GM18511 (cell line): ENCODE measurements at regions not wholly inside any gene's neighbourhood (a gene's known extent, or its start where the extent isn't known, plus 50 kb on each side); places are given as distances from the start of the nearest gene placed in this dataset.
A peak's percentile ranks its signal among the peaks of the same experiment; 100 is the strongest.
"Not testable (repeated sequence)": the region's sequence is repeated elsewhere in the genome, so short reads cannot be mapped to it uniquely, and the experiment has no call there.

Source experiments
- ATAC-seq: cut with Tn5 transposase; IDR thresholded peaks from one replicate; pipeline ENCODE4 v1.9.1; 2021; ENCODE audit warnings: mild to moderate bottlenecking, moderate library complexity; ENCODE audit not compliant: unreplicated experiment

DNA sequence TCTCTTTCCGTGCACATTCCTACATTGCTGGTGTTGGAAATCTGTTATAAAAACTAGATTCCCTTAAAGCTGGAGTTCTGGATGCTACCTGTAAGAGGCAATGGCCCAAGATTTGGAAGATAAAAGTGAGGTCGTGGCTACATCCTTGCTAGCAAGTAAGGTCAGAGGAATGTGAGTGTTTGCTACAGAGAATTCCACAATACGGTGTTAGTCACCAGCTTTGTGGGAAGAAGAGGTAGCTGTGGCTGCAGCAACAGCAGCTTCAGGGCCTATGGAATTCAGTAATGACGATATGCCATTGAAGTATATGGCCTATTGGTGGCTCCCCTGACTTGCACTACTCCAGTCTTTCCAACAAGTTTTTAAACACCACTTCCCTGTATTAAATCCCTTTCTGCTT lies 227.7 kb upstream of the TMEM260 start:
- ATAC-seq = no peak

DNA sequence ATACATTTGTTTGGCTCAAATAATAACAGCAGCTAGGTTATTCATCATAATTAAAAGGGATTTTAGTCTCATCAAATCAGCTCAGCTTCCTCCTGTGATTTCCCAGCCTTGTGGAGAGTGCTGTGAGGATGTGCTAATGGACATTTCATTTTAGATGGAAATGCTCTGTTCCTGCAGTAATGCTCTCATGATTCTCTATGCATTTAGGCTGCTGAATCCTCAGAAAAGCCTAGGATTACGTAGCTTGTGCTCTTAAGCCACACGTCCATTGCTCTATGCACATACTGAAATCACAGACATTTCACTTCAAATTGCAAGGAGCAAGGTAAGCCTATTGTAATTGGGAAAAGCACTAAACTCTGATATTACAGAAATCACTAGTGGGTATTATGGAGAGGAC lies 226.6 kb upstream of the TMEM260 start:
- no peak for ATAC-seq

DNA sequence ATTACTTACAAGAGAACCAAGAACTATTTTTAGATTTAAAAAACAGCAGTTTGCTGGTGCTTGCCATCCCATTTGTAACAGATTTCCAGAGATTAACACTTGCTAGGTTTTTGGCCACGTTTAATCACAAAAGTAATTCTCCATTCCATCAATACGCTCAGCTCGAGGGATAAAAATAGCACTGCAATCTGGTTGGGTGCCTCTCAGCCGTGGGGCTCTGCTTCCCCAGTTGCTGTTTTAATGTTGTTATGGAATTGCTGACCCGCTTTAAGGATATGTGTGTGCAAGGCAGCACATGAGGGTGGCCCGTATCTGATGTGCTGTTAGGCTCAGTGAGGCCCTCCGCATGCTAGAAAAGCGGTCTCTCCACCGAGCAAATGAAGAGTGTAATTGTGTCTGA lies 222.2 kb upstream of the TMEM260 start:
- no peak for ATAC-seq

DNA sequence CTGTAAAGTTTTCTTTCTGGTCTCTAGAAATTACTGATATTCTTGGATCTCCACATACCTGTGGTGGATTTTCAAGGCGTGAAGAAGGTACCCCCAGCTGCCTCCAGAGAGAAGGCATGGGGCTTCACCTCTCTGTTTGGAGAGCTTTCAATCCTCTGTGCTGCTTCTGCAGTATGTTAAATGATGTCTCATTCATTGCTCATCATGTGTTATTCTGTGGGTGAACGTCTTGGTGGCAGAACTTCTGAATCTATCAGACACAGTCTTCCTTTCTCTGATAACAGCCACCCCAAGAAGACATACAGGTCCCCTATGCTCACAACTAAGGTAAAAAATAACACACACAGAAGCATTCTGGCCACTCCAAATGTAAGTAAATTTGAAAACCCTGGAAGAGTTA lies 221.3 kb upstream of the TMEM260 start:
- no peak for ATAC-seq

DNA sequence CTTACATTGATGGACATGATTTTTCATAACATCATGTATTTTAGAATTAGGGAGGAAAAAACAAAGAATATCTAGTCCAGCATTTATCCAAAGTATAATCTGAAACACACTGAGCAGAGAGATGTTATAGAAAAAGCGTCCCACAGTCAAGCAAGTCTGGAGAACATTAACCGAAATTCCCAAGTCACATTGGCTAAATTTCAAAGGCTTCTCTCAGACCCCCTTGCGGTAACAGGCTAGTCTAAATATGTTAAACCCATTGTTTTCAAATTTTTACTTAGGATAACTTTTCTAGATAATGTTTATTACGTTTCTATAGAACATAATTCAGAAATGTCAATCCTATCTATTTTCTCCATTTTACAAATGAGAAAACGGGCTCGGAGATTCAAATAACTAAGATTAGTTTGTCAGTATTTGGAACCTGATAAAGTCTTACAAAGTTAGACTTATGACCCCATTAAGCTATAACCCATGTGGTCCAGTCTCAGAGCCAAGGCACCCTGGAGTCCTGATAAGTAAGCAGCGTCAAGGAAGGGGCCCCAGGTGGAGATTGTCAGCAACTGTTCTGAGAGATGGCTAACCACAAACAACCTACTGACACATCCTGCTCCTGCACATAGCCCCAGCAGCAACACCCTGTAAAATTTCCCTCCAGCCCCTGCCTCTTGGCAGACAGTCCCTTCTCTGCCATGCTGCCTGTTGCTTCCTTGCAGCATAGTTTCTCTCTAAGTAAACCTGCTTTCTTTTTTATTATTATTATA lies 220.6 kb upstream of the TMEM260 start:
- peak; percentile 50 for ATAC-seq

DNA sequence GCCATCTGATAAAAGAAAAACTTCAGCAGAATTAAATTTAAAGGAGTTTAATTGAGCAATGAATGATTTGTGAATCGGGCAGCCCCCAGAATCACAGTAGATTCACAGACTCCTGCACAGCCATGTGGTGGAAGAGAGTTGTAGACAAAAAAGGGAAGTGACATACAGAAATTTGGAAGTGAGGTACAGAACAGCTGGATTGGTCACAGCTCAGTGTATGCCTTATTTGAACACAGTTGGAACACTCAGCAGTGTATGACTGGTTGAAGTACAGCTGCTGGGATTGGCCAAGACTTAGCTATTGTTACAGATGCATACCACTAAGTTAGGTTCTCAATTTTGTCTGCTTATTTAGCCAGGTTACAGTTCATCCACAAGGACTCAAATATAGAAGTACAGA lies 213.9 kb upstream of the TMEM260 start:
- ATAC-seq = not testable (repeated sequence)

DNA sequence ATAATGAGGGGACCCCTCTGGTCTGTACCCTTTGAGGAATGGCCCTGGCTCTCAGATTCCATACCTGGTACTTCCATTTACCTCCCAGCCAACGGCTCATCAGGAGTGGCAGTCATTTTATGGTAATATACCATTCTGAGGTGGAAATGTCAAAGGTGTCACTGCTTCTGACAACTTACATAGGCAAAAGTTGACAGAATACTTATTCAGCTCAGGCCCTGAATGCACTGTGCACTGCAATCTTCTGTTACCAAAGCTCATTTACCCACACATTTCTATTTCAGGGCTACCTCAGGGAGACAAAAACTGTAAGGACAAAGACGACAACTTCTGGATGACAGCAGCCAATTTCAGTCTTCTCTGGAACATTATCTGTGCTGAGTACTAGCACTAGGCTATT lies 212.2 kb upstream of the TMEM260 start:
- no peak for ATAC-seq

DNA sequence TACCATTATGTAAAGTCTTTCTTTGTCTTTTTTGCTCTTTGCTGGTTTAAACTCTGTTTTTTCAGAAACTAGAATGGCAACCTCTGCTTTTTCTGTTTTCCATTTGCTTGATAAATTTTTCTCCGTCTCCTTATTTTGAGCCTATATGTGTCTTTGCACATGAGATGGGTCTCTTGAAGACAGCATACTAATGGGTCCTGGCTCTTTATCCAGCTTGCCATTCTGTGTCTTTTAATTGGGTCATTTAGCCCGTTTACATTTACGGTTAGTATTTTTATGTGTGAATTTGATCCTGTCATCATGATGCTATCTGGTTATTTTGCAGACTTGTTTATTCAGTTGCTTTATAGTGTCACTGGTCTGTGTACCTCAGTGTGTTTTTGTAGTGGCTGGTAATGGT lies 207.9 kb upstream of the TMEM260 start:
- ATAC-seq = no peak

DNA sequence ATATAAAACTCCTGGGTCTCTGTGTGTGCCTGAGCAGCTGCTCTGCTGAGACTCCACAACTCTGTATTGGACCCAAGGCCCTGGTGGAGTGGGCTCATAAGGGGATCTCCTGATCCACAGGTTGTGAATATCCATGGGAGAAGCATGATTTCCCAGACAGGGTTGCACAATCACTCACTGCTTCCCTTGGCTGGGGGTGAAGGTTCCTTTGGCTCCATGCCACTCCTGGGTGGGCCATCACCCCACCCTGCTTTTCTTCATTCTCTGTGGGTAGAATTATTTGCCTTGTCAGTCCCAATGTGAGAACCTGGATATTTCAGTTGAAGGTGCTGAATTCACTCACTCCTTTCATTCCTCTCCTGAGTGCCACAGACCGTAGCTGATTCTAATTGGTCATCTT lies 205.2 kb upstream of the TMEM260 start:
- no peak for ATAC-seq

DNA sequence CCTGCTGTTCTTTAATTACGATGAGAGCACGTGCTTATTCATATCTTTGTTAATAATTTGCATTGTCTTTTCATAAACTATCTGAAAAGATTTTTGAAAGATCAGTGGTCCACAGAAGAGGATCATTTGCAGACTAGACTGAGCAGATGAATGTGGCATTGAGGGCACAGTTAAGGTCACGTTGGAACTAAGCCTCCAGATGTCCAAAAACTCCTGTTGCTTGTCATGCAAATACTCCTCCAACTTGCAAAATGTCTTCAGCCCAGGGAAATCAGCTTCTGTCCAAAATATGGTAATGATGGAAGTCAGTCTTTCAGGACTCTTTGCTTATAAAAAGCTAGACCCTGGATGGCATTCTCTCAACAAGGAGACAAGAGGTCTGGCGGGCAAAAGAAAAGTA lies 201.6 kb upstream of the TMEM260 start:
- ATAC-seq = no peak

DNA sequence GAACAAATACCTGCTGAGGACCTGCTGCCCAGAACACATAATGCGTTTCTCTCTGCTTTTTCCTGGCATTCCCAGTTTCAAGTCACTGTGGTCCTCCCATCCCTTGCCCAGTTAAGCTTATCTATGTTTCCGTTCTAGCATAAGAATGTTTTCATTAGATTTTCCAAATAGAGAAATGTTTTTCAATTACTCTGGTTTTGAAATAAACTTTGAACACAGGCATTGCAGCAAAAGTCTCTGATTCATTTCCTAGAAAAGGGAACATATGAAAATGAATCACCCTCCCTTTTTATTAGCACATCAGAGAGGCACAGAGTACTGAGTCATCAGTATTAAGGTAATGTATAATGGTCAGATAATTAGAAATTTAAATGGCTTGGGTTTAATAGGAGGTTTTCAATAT lies 201.1 kb upstream of the TMEM260 start:
- no peak for ATAC-seq

DNA sequence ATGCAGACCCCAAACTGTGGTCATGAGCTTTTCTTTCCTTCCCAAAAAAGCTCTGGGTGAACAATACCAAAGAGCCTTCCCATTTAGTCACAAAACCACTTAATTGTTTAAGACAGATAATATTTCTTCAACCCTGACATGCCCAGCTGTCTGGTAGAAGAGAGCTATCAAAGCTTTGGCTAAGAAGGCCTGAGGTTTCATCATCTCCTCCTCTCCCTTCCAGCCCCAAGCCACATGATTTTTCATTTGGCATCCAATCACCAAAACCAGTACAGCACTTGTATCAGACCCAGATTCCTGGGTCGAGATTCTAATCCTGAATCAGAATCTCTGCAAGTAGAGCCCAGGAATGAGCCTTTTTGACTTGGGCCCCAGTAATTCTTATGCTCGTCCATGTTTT lies 199.6 kb upstream of the TMEM260 start:
- no peak for ATAC-seq

DNA sequence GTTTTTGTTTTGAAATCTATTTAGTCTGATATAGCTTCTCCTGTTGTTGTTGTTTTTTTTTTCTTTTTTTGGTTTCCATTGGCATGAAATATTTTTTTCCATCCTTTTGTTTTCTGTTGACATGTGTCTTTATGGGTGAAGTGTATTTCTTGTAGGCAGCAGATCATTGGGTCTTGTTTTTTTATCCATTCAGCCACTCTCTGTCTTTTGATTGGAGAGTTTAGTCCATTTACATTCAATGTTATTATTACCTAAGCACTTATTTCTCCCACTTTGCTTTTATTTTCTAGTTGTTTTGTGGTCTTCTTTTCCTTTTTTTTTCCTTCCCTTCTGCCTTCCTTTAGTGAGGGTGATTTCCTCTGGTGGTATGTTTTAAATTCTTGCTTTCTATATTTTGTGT lies 193.6 kb upstream of the TMEM260 start:
- ATAC-seq = no peak

DNA sequence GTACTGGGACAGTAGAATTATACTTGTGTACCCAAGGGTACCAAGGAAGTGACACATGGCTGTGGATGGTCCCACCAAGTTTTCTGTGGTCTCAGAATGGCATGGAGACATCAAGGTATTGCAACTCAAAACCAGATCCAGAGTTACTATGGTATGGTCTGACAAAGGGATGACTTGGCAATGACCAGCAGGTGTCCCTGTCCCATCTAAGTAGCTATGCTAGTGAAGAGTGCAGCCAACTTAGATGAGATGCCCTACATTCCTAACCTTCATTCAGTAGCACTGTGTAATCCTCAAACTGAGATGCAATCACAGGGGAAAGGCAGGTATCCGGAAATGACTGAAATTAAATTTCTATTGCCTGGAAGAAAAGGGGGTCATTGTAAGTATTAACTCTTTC lies 188.7 kb upstream of the TMEM260 start:
- no peak for ATAC-seq

DNA sequence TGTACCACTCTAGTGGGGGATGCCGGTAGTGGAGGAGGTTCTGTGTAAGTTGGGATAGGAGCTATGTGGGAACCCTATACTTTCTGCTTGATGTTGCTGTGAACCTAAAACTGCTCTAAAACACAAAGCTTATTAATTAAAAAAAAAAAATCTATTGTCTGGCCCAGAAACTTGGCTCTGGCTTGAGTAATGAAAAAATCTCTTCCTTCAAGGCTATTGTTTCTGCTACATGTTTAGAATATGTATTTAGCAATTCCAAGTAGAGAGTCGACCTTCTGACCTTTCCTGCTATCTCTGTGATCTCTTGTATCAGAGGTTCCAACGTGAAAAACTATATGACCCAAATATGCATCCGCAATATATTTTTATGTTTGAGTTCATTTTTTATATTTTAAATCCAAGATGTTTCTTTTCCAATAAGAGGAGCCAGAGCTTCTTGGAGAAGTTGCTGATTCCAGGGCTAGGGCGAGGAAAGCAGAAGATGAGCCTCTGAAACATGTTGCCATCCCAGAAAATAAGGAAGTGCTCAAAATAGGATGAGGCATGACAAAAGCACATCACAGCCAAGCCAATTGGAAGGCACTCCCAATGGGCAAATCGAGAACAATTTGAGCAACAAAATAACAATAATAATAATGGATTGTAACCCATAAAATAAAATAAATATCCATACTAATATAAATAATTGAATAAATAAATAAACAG lies 184.6 kb upstream of the TMEM260 start:
- no peak for ATAC-seq

DNA sequence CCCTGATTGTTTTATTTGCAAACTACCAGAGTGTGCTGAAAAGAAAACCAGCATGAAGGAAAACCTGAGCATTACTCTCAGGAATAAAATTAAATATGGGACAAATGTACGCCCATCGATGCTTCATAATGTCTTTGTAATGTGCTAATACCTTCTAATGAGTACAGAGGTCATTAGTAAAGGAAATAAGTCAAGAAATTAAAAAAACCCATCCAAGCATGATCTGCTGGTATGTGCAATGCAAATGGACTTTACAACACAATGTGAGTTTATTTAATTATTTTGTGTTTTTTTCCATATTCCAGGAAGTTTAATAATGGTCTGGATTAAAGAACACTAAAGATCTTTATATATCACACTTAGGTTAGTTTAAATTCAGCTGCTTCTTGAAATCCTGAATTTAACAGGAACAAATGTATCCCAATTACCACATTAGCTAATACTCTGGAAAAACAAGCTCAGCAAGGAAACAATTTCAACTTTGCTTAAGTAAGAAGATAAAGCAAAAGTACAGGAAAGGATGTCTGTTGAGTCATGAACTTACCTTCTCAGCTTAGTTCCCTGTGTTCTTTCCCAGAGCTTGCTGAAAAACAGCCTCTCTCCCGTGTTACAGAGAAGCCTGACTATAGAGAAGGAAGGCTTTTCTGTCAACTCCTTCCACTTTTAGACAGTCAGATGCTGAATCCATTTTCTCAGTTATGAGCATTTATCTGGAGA lies 179.3 kb upstream of the TMEM260 start:
- ATAC-seq = no peak

DNA sequence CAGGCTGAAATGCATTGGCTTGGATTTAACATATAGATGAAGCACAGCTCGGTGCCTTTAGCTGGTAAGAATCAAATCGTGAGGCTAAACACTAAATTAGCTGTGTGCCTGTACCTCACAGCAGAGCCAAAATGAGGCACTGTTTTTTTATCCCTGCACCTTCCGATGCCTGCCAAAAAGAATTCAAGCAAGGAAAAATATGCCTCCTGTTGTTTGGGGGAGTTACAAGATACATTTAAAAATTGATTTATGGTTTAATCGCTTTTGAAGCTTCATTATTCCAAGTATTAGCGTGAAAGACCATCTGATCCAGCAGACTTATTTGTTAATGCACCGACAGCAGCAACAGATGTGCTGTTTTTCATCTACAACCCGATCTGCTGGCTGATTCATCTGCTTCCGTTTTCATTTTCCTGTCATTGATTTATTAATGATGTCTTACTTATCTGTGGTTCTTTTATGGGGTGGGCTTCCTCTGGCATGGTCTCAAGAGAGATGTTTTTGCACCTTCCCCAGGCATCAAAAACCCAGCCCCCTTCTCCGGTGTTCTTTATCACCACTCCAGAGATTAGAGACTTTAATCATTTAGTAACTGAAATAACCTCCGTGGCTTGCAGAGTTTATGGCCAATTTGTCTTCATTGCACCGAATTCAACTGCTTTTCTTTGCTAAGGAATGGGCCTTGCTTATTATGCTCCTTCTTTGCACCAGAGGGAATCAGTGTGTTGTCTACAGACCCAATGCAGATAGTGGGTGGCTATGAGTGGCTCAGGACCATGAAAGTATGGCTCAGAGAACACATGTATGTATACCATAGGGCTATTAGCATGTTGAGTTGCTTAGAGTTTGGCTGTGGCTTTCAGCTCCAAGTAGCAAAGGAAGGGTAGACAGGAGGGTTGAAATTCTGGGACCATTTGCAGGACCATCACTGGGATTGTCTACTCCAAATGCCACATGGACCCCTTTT lies 166.8 kb upstream of the TMEM260 start:
- no peak for ATAC-seq

DNA sequence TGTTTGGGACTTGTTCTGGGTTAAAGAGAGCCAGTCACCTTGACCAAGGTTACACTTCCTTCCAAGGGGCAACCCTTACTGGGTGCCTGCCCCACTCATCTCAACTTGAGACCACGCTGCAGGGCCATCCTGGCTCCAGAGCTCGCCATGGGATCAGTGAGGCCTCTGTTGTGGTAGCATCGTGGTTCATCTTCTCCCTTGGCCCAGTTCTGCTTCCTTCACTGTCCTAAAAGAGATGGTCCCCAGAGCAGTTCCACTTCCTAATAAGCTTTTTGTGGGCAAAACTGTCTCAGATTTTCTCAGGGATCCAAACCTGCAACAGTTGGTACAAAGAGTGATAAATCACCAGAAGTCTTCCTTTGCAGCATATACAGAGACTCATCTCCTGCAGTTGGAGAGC lies 165.9 kb upstream of the TMEM260 start:
- no peak for ATAC-seq

DNA sequence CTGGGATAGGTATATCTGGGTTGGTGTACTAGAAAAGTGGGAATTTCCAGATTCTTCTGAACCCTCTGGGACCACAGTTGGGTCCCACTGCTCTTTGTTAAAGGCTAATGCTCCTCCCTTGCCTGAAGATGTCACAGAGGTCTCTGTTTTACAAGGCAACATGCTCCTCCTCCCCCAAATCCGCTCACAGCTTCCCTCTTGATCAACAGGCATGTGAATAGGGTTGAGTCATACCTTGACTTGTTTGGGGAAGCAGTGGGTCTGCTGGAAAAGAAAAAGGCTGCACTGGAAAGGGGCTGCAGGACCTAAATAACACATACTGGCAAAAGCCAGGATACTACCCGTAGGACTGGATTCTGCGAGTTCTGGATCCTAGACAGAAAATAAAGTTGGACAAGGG lies 165.4 kb upstream of the TMEM260 start:
- no peak for ATAC-seq

DNA sequence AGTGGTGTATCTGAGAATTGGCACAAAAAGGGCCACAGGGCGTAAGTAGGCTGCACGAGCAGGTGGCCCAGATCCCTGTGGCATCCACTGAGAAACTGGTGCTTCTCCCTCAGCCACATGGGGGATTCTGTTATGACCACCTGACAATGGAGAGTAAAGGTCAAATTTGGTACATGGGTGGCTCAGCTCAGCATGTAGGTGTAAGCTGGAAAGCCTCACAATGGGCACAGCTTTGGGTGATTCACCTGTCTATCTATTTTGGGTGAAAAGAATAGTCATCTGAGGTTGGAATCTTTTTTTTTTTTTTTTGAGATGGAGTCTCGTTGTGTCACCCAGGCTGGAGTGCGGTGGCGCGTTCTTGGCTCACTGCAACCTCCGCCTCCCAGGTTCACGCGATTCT lies 163.4 kb upstream of the TMEM260 start:
- ATAC-seq = no peak

DNA sequence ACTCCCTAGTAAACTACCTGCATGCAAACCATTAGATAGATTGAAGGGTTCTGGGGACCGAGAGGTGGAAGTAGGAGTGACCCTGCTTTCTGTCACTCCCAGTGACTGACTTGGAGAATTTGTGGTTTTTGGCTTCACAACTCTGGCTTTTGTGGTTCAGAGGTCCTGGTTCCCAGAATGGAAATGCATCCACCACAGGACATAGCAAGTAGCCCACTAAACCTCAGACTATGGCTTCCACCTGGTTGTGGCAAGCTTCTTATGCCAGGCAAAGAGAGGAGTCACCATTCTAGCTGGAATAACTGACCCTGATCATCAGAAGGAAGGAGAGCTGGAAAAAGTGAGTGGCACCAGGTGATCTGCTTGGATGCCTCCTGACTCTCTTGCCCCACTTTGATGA lies 162.4 kb upstream of the TMEM260 start:
- ATAC-seq = no peak
